SK-N-SH (cell line): ENCODE measurements at regions not wholly inside any gene's neighbourhood (a gene's known extent, or its start where the extent isn't known, plus 50 kb on each side); places are given as distances from the start of the nearest gene placed in this dataset.

ENCODE experiments used
- EP300 ChIP-seq, 2 experiments: IDR thresholded peaks; 2 replicates each; pipeline versions ENCODE4 v1.4.0 to v1.6.1; 2012; ENCODE audit warnings: borderline replicate concordance in 1 of 2, low read depth in 1 of 2, low read length in 1 of 2
- FOXM1 ChIP-seq: IDR thresholded peaks from 2 replicates; pipeline ENCODE4 v1.4.0; 2012; ENCODE audit warnings: low read depth, mild to moderate bottlenecking
- GABPA ChIP-seq: IDR thresholded peaks from 2 replicates; pipeline ENCODE4 v1.4.0; 2012; ENCODE audit warnings: low read depth, mild to moderate bottlenecking
- MAX ChIP-seq: IDR thresholded peaks from 2 replicates; pipeline ENCODE4 v1.4.0; 2012; ENCODE audit warnings: low read depth
- POLR2AphosphoS5 ChIP-seq: IDR thresholded peaks from 2 replicates; pipeline ENCODE4 v1.6.1; 2012; ENCODE audit warnings: low read depth, low read length
- SIN3A ChIP-seq: IDR thresholded peaks from 2 replicates; pipeline ENCODE4 v1.6.1; 2012; ENCODE audit warnings: low read depth, mild to moderate bottlenecking, low read length, moderate library complexity, borderline replicate concordance
- SMC3 ChIP-seq: IDR thresholded peaks from 2 replicates; pipeline ENCODE4 v1.6.1; 2012; ENCODE audit warnings: low read depth, low read length, improper control_type of control experiment
- TF ChIP-seq, protein P1 (sequence below): IDR thresholded peaks from 2 replicates; pipeline ENCODE4 v1.6.1; 2012; ENCODE audit warnings: mild to moderate bottlenecking, low read depth, low read length, moderate library complexity
- TF ChIP-seq, protein P2 (sequence below): fragments of 200-600 bp; sonication (generic); IDR thresholded peaks from 2 replicates; pipeline ENCODE4 v1.6.1; 2017; ENCODE audit warnings: antibody characterized with exemption, mild to moderate bottlenecking, moderate library complexity
- TF ChIP-seq, protein P3 (sequence below): fragments of 150-350 bp; IDR thresholded peaks from 2 replicates; pipeline ENCODE4 v1.6.1; 2017; ENCODE audit warnings: antibody characterized with exemption, low read length, low read depth, borderline replicate concordance

GRCh38 chr3:110684466-110684865 lies 387.1 kb upstream of the NECTIN3 start:
- TF ChIP-seq, protein P1, sequence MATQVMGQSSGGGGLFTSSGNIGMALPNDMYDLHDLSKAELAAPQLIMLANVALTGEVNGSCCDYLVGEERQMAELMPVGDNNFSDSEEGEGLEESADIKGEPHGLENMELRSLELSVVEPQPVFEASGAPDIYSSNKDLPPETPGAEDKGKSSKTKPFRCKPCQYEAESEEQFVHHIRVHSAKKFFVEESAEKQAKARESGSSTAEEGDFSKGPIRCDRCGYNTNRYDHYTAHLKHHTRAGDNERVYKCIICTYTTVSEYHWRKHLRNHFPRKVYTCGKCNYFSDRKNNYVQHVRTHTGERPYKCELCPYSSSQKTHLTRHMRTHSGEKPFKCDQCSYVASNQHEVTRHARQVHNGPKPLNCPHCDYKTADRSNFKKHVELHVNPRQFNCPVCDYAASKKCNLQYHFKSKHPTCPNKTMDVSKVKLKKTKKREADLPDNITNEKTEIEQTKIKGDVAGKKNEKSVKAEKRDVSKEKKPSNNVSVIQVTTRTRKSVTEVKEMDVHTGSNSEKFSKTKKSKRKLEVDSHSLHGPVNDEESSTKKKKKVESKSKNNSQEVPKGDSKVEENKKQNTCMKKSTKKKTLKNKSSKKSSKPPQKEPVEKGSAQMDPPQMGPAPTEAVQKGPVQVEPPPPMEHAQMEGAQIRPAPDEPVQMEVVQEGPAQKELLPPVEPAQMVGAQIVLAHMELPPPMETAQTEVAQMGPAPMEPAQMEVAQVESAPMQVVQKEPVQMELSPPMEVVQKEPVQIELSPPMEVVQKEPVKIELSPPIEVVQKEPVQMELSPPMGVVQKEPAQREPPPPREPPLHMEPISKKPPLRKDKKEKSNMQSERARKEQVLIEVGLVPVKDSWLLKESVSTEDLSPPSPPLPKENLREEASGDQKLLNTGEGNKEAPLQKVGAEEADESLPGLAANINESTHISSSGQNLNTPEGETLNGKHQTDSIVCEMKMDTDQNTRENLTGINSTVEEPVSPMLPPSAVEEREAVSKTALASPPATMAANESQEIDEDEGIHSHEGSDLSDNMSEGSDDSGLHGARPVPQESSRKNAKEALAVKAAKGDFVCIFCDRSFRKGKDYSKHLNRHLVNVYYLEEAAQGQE = no peak
- TF ChIP-seq, protein P2, sequence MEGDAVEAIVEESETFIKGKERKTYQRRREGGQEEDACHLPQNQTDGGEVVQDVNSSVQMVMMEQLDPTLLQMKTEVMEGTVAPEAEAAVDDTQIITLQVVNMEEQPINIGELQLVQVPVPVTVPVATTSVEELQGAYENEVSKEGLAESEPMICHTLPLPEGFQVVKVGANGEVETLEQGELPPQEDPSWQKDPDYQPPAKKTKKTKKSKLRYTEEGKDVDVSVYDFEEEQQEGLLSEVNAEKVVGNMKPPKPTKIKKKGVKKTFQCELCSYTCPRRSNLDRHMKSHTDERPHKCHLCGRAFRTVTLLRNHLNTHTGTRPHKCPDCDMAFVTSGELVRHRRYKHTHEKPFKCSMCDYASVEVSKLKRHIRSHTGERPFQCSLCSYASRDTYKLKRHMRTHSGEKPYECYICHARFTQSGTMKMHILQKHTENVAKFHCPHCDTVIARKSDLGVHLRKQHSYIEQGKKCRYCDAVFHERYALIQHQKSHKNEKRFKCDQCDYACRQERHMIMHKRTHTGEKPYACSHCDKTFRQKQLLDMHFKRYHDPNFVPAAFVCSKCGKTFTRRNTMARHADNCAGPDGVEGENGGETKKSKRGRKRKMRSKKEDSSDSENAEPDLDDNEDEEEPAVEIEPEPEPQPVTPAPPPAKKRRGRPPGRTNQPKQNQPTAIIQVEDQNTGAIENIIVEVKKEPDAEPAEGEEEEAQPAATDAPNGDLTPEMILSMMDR = no peak
- TF ChIP-seq GABPA (no peak), SIN3A (no peak), FOXM1 (no peak), POLR2AphosphoS5 (no peak), EP300 (IDR thresholded peaks at IDR 0.05; ENCODE audit: borderline replicate concordance in 1 of 2, low read depth in 1 of 2, low read length in 1 of 2) (no peak), SMC3 (no peak), MAX (no peak)
- TF ChIP-seq, protein P3, sequence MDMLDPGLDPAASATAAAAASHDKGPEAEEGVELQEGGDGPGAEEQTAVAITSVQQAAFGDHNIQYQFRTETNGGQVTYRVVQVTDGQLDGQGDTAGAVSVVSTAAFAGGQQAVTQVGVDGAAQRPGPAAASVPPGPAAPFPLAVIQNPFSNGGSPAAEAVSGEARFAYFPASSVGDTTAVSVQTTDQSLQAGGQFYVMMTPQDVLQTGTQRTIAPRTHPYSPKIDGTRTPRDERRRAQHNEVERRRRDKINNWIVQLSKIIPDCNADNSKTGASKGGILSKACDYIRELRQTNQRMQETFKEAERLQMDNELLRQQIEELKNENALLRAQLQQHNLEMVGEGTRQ = no peak
